ENCODE measurements at regions not wholly inside any gene's neighbourhood (a gene's known extent, or its start where the extent isn't known, plus 50 kb on each side); places are given as distances from the start of the nearest gene placed in this dataset.

DNA sequence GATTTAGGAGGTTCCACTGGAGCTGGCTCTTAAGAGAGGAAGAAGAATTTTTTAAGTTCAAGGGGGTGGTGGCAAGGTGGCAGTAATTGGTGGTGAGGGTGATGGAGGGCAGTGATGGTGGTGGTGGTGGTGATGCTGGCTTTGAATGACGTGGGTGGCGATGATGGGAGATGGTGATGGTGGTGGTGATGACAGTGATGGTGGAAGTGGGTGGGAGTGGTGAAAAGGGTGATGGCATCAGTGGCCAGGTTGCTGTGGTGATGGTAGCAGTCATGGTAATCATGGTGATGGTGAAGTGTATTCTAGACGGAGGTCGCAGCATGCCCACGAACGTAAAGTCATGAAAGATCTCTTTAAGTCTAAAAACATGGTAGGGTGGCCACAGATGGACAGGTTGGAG is 197.3 kb downstream of the PTEN start:
- no peak for DNase-seq (ENCODE audit: low read depth)

DNA sequence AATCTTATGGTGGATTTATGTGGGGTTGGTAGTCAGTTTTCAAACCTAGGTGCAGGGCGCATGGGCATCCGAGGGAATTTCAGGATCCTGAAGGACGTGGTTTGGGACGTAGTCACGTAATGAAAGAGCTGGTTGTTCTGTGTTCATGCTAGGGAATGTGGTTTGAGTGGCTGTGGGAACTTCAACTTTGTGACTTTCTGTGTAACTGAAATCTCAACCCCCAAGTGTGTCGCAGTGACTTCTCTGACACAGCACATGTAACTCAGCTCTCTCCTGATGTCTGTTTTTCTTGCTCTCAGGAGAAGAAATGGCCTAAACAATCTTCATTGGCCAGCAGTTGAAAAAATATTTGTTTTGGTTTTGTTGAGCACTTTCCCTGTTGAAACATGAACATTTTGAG is 199.0 kb downstream of the PTEN start:
- DNase-seq (ENCODE audit: low read depth), result no peak

DNA sequence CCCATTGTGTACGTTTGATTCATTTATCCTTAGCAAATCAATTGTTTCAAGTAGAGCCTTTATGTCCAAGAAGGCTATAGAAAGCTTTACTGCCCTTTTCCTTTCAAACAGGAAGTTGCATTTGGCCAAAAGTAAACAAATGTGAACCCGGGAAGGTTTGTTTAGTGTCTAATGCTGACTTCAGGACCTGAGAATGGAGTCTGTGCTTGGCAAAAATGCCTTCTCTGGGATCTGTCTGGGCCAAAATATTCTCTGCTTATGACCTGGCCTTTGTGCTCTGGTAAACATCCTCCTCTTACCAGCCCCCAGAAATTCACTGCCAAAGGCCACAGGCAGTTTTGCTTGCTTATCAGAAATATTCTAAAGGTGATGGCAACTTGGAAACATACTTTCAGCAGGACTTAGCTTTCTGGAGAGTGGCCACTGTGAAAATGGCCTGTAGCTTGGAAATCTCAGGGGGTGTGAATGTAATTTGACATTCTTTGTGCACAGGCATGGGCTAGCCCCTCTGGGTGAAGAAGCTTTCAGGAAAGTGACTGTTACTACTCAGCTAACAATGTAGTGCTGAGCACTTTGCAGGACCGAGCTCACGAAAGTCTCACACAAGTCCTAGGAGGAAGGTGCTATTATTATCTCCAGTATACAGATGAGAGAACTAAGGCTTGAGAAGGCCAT is 199.5 kb downstream of the PTEN start:
- DNase-seq (ENCODE audit: low read depth), result no peak

DNA sequence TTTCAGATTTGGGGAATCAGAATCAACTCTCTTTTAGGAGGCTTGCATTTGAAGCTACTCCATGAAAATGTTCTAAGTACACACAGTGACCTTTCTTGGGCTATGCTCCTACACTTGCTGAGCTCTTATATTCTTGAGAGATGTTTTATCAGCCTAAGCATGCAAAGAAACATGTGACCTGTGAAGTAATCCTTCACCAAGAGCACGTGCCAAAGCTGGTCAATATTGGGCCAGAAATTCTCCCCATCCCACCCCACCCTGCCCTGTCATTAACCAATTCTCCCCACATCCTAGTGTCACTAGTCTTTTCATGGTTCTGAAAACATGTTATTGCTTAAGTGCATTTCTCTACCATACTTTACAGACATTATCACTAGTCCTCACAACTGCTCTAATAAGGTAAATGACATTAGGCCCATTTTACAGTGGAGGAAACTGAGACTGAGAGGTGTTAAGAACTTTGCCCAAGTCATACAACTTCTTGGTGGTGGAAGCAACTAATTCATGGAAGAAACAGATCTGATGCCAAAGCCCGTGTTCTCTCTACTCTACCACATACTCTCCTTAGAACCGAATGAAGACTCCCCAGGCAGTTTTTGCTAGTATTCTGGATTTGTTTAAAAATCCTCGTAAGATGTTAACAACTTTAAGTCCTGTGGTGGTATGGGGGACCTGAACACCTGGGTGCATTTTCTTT is 200.6 kb downstream of the PTEN start:
- no peak for DNase-seq (ENCODE audit: low read depth)

DNA sequence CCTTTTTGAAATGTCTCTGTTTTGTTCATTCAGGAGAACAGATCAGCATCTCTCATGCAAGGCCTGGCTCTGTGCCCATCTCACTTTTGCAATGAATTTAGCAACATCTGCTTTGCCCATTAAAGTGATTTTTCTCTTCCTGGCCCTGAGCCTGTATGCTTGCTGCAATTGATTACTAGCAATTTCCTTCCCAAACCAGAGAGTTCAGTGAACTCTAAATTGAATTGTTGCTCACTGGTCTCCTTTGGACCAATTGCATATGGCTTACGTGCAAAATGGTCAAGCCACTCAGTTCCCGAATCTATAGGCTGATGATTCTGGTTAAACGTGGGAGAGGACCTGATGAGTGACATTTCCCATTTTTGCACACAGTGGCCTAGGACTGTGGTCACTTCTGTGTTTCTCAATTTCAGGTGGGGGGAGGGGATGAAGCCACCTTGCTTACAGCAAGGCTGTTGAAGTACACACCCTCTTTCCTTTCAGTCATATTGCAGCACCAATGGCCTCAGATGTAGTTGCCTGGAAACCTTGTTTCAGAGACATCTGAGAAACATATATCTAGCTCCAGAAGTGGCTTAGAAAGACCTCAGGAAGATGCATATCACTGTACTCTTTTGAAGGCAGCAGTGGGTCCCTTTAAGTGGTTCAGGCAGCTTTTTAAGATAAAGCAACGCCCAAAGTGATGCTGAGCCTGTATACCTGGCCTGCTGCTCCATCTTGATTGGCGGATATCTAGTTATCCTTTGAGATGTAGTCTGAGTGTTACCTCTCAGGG is 201.4 kb downstream of the PTEN start:
- DNase-seq (ENCODE audit: low read depth), result no peak

DNA sequence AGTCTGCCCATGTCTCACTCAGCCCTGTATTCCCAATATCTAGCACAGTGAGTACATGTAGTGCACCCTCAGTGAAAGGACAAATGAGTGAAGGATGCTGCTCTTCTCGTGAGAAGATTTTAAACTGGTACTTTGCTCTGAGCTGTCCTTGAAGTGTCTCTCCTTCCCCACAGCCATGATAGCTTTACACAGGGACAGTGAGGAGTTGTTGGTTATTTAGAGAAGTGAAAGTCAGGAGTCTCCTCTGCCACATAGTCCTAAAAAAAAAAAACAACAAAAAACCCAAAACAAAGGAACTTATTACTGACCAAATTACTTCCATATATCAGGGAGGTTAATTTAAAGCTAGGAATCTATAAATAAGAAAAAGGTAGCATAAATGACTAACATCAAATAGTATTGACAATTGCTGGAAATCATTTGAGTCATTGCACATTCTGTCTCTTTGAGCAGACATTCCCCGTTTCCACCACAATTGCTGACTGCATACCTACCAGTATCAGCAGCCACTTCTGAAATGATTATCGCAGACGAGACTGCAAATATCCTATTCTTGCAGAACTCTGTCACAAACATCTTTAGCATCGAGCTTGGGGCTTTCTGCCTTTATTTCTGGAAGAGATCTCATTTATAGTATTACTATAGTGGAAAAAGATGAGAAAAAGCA is 202.1 kb downstream of the PTEN start:
- no peak for DNase-seq (ENCODE audit: low read depth)

DNA sequence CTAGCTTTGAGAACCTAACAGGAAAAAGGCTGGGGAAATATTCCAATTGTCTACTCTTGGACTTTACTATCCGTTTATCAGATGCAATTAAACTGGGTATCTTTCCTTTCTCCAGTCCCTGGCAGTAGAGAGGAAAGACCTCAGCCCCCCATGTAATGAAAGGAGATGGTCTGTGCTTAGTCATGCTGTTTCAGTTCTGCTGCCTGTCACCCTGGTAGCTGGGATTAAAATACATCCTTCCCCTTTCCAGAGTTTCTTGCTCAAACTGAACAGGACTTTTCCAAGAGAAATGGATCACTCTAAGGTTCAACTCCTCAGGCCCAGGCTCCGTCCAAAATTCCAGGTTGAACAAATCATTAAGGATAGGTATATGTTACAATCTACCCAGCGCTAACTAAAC is 202.9 kb downstream of the PTEN start:
- DNase-seq (ENCODE audit: low read depth), result no peak

DNA sequence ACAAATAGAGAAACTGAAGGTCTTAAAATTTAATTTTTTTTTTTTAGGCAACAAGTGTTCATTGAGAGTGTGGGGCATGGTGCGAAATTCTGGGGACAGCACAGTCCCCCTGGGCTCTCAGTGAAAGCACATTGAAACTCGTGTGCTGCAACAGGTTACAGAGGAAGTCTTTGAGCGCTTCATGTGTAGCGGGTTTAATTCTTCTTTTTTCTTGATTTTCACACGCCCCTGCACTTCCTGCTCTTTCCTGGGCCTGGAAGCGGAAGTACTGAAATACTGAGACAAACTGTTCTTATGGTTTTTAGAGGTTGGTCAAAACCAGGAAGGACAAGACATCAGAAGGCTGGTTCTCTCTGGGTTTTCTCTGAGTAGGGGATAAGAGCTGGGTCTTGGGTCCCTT is 203.5 kb downstream of the PTEN start:
- no peak for DNase-seq (ENCODE audit: low read depth)

DNA sequence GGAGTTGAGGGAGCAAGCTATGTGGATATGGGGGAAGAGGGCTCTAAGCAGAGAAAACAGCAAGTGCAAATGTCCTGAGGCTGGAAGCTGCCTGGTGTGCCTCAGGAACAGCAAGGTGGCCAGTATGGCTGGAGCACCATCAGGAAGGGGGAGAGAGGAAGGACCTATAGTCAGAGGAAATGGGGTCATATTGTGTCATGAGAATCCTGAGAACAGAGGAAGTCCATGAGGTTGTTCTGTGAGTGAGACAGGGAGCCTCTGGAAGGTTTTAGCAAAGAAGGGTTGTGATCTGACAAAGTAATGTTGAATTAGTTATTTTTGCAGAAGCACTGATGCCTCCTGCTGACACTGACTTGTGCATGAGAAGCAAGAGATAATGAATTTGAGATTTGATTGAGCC is 204.3 kb downstream of the PTEN start:
- DNase-seq (ENCODE audit: low read depth), result no peak

DNA sequence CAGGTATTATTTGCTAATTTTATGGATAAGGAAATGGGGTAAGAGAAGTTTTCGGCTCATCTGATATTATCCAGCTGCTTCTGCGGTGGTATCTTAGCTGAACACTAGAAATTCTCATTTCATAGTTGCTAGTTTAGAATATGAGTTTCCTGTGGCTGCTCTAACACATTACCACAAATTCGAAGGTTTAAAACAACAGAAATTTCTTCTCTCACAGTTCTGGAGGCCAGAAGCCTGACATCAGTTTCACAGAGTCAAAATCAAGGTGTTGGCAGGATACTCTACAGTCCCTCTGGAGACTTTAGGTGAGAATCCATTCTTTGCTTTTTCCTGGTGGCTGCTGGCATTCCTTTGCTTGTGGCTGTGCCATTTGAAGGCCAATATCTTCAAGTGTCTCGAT is 205.9 kb downstream of the PTEN start:
- no peak for DNase-seq (ENCODE audit: low read depth)

DNA sequence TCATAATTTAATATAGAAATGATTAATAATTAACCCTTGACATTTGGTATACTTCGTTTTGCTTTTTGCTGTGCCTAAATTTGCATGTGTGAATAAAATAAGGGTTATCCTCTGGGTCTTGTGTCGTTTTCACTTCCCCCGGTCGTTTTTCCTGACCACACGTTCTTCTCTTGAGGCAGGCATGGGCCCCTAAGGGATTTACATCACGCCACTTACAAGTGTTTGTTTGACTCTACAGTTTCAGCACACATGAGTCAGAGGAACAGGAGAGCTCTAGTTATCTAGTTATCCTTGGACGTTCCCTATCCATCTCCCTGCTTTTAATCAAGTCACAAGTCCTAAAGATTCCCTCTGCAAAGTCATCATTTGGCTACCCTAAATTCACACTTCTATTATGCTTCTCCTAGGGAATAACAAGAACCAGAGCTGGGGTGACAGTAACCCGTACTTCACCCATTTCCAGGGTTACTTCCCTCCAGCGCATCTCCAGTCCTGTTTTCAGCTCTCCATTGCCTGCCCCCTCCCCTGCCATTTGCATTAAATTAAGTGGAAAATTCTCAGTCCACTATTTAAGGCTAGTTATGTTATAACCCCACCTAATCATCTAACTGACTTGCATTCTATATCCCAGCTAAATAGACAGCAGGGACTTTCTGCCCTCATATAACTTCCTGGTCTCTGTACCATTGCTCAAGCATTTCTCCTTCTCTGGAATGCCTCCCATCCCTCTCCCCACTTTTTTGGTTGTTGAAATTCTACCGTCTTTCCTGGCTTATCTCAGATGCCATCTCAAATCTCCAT is 206.9 kb downstream of the PTEN start:
- DNase-seq (ENCODE audit: low read depth), result no peak

DNA sequence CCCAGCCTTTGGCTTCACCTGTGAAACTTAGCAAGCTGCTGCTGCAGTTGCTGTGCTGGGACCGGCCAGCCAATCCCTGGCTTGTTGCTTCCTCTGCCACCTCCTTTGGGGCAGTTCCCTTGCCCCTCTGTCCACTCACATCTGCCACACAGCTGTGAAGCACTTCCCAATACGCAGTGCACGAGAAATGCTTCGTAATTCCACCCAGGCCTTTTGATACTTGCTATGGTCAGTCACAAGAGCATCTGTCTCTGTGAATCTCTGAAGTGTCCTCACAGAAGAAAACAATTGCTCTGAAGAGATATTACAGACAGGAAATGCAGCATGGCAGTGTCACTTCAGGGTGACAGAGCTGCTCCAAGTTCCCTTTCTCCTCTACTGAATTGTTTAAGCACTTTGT is 208.5 kb downstream of the PTEN start:
- no peak for DNase-seq (ENCODE audit: low read depth)

DNA sequence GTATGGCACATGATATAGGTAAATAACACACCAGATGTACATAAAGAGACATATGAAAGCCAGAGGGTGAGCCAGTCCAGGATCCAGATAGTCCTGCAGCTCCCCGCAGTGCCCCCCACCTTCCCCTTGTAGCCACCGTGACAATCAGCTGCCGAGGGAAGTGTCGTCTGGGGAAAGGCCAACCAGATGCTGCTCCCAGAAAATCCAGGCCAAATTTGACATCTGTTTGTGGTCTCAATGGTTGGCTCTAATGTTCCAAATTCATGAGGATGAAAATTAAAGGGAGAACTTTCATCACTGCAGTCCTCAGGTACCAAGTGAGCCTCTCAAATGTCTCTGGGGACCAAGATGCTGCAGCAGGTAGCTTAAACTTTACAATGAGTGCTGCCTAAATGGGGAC is 210.3 kb downstream of the PTEN start:
- DNase-seq (ENCODE audit: low read depth), result no peak

DNA sequence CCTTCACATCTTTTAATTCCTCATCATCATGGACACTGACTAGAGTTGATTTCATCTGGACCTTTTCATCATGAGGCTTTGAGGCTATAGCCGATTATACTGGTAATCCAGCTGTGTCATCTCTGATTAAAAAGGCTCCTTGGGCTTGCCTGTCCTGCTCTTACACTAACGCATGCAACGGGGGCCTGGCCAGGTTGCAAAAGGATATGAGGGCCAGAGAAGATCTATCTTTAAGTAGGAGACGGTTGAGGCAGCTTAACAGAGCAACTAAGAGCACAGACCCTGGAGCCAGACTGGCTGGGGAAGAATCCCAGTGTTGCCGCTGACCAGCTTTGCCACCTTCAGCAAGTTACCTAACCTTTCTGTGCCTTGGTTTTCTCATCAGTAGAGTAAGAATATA is 211.5 kb downstream of the PTEN start:
- DNase-seq (ENCODE audit: low read depth), result no peak

DNA sequence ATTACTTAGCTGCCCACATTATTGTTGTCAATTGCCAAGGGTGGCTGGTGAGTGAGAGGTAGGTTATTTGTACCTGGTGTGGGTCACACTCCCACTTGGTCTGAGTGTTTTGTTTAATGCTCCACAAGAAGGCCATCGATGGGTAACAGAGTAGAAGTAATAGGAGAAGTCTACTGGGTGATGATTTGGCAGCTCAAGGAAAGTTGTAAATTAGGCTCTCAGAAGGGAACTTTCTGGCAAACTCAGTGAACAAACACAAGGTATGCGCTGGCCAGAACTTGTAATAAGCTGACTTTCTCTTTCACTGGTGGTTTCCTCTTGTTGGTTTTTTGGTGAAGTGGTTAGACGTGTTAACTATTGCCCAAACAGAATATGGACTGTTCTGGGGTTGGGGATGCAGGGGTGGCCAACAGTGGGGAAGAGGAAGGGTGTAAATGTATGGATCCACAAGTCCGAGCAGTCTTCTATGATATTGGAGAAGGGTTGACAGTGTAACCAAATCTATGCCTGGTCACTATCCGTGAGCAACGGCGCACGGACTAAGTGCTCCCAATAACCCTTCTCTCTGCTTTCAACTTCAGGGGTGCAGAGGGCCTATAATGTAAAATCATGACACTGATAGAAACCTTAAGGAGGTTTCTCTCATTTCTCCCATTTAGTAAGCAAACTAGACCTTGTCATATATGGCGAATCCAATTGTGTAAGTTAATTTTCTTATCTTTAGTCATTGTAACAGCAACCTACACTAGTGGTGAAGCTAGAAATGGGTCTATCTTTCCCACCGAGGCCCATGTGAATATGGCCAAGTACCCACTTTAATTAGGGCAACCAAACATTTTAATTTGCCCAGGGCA is 212.8 kb downstream of the PTEN start:
- no peak for DNase-seq (ENCODE audit: low read depth)

DNA sequence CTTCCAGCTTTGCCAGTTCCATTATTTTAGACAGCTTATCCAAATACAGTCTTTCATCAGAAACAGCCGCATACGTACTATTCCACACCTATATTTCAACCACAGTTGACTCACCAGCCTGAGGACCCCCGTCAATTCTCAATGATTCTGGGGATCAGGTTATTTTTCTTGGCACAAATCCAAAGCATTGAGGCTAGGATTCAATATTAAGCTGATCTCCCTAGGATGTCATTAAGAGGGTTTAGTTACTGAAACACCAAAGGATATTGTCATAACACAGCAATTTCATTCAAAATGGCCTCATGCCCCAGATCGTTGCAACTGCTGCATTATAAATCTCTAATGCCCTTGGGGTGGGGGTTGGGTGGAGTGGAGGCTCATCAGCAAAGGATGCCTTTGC is 214.6 kb downstream of the PTEN start:
- DNase-seq (ENCODE audit: low read depth), result no peak

DNA sequence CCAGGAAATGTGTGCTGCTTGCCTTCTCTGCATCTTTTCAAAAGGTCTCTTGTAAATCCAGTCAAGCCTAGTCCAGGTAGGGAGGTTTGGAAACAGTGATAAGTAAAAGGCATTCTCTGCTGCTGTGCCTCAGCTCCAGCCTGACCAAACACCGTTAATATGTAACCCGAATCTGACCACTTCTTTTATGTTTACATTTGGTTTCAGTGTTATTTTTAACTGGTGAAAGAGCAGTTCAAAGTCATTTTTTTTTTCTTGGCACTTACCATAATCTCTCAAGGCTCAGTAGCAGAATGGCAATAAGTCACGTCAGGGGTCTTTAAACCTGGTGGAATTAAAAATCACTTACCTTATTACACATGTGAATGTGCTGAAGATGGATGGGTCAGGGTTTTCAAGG is 216.8 kb downstream of the PTEN start:
- DNase-seq (ENCODE audit: low read depth), result no peak

DNA sequence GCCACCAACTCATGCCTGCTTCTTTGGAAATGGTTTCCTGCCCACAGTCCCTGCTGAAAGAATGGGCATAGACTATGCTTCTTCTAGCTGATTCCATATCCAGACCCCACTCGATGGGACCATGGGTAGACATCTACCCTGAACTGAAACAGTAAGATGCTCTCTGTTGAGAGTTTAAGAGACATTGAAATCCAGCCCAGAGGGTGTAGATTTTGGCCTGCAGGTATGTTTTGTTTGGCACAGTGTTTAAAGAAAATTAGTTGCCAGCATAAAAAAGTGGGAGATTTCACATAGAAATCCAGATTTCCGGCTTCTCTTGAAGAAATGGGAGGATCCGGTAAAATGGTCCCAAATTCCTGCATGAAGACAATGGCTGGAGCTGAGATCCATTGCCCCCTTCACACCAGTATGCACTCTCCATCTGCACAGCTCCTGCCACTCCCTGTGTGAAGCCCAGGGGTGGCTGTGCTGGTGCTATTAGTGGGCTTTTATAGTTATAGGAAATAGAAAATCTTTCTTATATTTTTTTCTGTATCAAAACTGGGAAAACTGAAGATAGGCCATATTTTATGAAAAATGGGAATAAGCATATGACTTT is 218.1 kb downstream of the PTEN start:
- no peak for DNase-seq (ENCODE audit: low read depth)

DNA sequence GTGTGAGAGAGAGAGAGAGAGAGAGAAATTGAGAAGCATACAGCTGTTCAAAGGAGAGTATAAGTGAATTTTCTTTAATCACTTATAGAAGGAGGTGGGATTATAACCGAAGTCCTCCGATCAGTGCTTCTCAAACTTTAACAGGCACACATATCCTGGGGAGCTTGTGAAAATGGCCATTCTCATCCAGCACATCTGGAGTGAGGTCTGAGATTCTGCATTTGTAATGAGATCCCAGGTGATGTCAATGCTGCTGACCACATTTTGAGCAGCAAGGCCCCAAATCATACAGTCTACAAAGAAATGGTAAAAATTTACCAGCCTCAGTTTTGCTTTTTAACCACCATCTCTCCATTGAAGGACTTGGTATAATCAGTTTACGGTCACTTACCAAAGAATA is 219.0 kb downstream of the PTEN start:
- no peak for DNase-seq (ENCODE audit: low read depth)

DNA sequence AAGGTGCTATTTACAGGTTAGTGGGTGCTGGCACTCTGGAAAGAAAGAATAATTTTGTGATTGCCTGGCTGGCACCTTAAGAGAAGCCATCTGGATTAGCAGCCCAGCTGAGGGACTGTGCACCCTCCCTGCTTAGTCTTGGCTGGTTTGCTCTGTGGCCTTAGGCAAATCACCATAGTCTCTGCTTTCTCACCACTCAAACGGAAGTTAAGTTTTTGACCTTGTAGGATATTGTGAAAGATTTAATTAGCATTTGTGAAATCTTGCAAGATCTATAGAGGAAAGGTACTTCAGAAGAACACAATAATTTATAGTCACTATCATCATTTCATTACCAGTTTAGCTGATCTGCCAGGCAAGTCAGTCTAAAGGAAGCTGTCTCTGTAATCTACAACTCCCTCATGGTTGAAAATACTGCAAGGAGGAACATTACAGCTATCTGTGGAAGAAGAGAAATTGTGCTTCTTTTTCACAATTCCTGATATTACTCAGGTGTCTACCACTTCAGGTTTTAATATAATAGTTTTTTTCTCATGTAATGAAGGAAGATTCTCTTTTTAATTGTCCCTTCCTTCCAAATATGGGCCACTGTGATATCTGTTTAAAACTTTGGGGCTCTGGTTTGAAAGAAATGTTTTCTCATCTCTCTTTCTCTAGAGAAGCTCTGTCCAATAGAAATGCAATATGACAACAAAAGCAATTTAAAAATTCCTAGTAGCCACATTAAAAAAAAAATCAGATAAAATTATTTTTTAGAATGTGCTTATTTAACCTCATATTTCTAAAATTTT is 219.6 kb downstream of the PTEN start:
- no peak for DNase-seq (ENCODE audit: low read depth)

Data from HS-27A (cell line).